T-cell (primary cell): ENCODE measurements at regions not wholly inside any gene's neighbourhood (a gene's known extent, or its start where the extent isn't known, plus 50 kb on each side); places are given as distances from the start of the nearest gene placed in this dataset.

Experiments
- ATAC-seq, 4 experiments: fragments of 200-7000 bp in 3 of 4; fragments of 150-1000 bp in 1 of 4; cut with Tn5 transposase; replicated peaks in 1 of 4; 1 replicate in 3 of 4; 2 replicates in 1 of 4; pipeline ENCODE4 v1.10.0; 2021; ENCODE audit warnings: moderate library complexity in 3 of 4, mild to moderate bottlenecking in 2 of 4, moderate number of reproducible peaks in 1 of 4
- CTCF ChIA-PET, 2 donors: fragments of 300-600 bp; sonication (Branson Sonifier 250); formaldehyde crosslinking; loops; one replicate each; lab custom pipeline; 2022; ENCODE audit warnings: antibody characterized with exemption in 2 of 2; lab: Charles Lee
- POLR2A ChIA-PET, 2 donors: fragments of 300-600 bp; sonication (Branson Sonifier 250); formaldehyde crosslinking; loops; one replicate each; lab custom pipeline; 2022; ENCODE audit warnings: antibody characterized with exemption in 2 of 2; lab: Charles Lee
- DNase-seq, 35 experiments: peaks; one replicate each; pipeline versions ENCODE4 v3.0.0 to v3.0.0-alpha.2; 2013 to 2023
- H3K27ac ChIP-seq: one replicate; pipeline ENCODE4 v1.5.1; 2013; ENCODE audit warnings: low read length
- H3K27me3 ChIP-seq, 2 experiments: replicated peaks in 1 of 2; 1 replicate in 1 of 2; 2 replicates in 1 of 2; pipeline versions ENCODE4 v1.6.1 to v1.7.0; 2013; ENCODE audit warnings: low read length in 1 of 2, mixed read lengths in 1 of 2; ENCODE audit not compliant: control insufficient read depth in 2 of 2, insufficient read depth in 2 of 2; ENCODE audit errors: extremely low read depth in 1 of 2
- H3K36me3 ChIP-seq, 2 donors: 1 replicate in 1 of 2; 2 replicates in 1 of 2; pipeline versions ENCODE4 v1.6.1 to v1.7.0; 2013; ENCODE audit warnings: low read length in 1 of 2; ENCODE audit not compliant: control insufficient read depth in 2 of 2, insufficient read depth in 1 of 2; ENCODE audit errors: extremely low read depth in 1 of 2
- H3K4me1 ChIP-seq, 2 experiments: 1 replicate in 1 of 2; 2 replicates in 1 of 2; pipeline versions ENCODE4 v1.6.1 to v1.7.0; 2013; ENCODE audit warnings: low read length in 2 of 2, mixed read lengths in 1 of 2; ENCODE audit not compliant: insufficient read depth in 2 of 2, control insufficient read depth in 1 of 2; ENCODE audit errors: extremely low read depth in 1 of 2
- H3K4me3 ChIP-seq, 2 donors: 1 replicate in 1 of 2; 2 replicates in 1 of 2; pipeline versions ENCODE4 v1.5.1 to v1.7.0; 2013; ENCODE audit warnings: mild to moderate bottlenecking in 2 of 2, low read length in 1 of 2, moderate library complexity in 1 of 2; ENCODE audit not compliant: control insufficient read depth in 1 of 2; ENCODE audit errors: extremely low read depth in 1 of 2
- H3K9me3 ChIP-seq: 2 replicates; pipeline ENCODE4 v1.7.0; 2013
- H3K27ac Mint-ChIP-seq, 2 donors: one replicate each; pipeline ENCODE4 v1.8.0; 2020 to 2021; ENCODE audit warnings: mild to moderate bottlenecking in 2 of 2, mixed read lengths in 2 of 2
- H3K27me3 Mint-ChIP-seq, 2 donors: one replicate each; pipeline ENCODE4 v1.8.0; 2021 to 2022; ENCODE audit warnings: mixed read lengths in 2 of 2
- H3K36me3 Mint-ChIP-seq: one replicate; pipeline ENCODE4 v1.8.0; 2021; ENCODE audit warnings: mixed read lengths
- H3K4me1 Mint-ChIP-seq, 3 donors: one replicate each; pipeline ENCODE4 v1.8.0; 2020 to 2022; ENCODE audit warnings: mixed read lengths in 3 of 3, mild to moderate bottlenecking in 1 of 3
- H3K4me3 Mint-ChIP-seq, 3 donors: one replicate each; pipeline ENCODE4 v1.8.0; 2020 to 2022; ENCODE audit warnings: mild to moderate bottlenecking in 3 of 3, mixed read lengths in 3 of 3, moderate library complexity in 3 of 3
- H3K9me3 Mint-ChIP-seq, 3 donors: one replicate each; pipeline ENCODE4 v1.8.0; 2020 to 2022; ENCODE audit warnings: mixed read lengths in 3 of 3
- WGBS: methylation state at CpG from one replicate; pipeline ENCODE4 v1.1.5; 2013; ENCODE audit warnings: missing lambda C conversion rate; ENCODE audit not compliant: insufficient coverage; 5-methylcytosine and 5-hydroxymethylcytosine counted together

DNA sequence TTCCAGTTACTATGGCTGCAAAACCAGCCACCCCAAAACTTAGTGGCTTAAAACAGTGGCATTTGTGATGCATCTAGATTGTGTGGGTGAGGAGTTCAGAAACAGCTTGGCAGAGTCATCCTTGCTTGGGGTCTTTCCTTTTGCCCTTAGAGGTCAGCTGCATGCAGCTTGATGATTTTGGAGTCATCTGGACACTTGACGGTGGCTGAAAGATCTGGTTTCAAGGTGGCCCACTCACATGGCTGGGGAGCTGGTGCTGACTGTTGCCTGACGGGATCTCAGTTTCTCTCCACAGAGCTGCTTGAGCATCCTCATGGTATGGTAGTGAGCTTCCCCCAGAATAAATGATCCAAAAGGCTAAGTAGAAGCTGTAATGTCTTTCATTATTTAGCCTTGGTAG, 191.3 kb upstream of the GALNT17 start:
- no peak for DNase-seq
- H3K27me3 ChIP-seq = no peaks in the 10 kb centered on the region
- Mint-ChIP-seq H3K27ac (no peak overlapping the region), H3K4me3 (no peak overlapping the region), H3K27me3 (peaks cover 0 to 3% of the 10 kb centered on the region in 2 donors), H3K4me1 (peaks cover 0 to 4% (median 0%) of the 10 kb centered on the region in 3 donors), H3K9me3 (peaks cover 2 to 23% (median 20%) of the 10 kb centered on the region in 3 donors), H3K36me3 (no peaks in the 10 kb centered on the region)
- POLR2A ChIA-PET = no interaction called here
- CTCF ChIA-PET = no interaction called here
- no peak for ATAC-seq
- WGBS = 63% methylated on average over 1 of the region's 2 CpGs
- no peaks in the 10 kb centered on the region for H3K9me3 ChIP-seq
- no peaks in the 10 kb centered on the region for H3K4me1 ChIP-seq
- H3K4me3 ChIP-seq = no peak overlapping the region
- H3K27ac ChIP-seq = no peak overlapping the region
- H3K36me3 ChIP-seq = no peaks in the 10 kb centered on the region

DNA sequence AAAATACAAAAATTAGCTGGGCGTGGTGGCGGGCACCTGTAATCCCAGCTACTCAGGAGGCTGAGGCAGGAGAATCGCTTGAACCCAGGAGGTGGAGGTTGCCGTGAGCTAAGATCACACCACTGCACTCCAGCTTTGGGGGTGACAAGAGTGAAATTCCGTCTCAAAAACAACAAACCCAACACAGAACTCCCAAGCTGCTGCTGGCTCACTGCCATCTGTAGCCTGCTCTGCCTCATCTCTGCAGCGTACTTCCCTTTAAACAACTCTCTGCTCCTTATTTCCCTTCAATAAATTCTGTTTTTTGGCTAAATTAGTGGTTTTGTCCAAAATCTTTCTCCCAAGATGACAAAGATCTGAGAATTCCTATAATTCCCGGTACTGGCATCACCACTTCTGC, 189.2 kb upstream of the GALNT17 start:
- POLR2A ChIA-PET = no interaction called here
- 95% methylated on average over 4 of the region's 7 CpGs for WGBS

GRCh38 chr7:70944516-70944915, 187.4 kb upstream of the GALNT17 start:
- CTCF ChIA-PET = no interaction called here
- Mint-ChIP-seq H3K27ac (no peak overlapping the region), H3K4me3 (no peak overlapping the region), H3K9me3 (peaks cover 4 to 23% (median 9%) of the 10 kb centered on the region in 3 donors), H3K36me3 (no peaks in the 10 kb centered on the region), H3K4me1 (peaks cover 0 to 4% (median 0%) of the 10 kb centered on the region in 3 donors), H3K27me3 (no peaks in the 10 kb centered on the region)
- ATAC-seq (no peak), DNase-seq (no peak)
- no peaks in the 10 kb centered on the region for H3K4me1 ChIP-seq
- 75% methylated on average over 4 of the region's 4 CpGs for WGBS
- no peaks in the 10 kb centered on the region for H3K36me3 ChIP-seq
- POLR2A ChIA-PET = no interaction called here
- H3K4me3 ChIP-seq = no peak overlapping the region
- H3K9me3 ChIP-seq = no peaks in the 10 kb centered on the region
- no peaks in the 10 kb centered on the region for H3K27me3 ChIP-seq
- H3K27ac ChIP-seq = no peak overlapping the region

More for the DNA sequence above, 189.2 kb upstream of the GALNT17 start:
- H3K9me3 ChIP-seq = no peaks in the 10 kb centered on the region
- H3K27ac ChIP-seq = no peak overlapping the region
- Mint-ChIP-seq H3K4me3 (no peak overlapping the region), H3K36me3 (no peaks in the 10 kb centered on the region), H3K27ac (no peak overlapping the region), H3K9me3 (peaks cover 4 to 15% (median 15%) of the 10 kb centered on the region in 3 donors), H3K27me3 (no peaks in the 10 kb centered on the region), H3K4me1 (peaks cover 0 to 4% (median 0%) of the 10 kb centered on the region in 3 donors)
- no peaks in the 10 kb centered on the region for H3K36me3 ChIP-seq
- no peaks in the 10 kb centered on the region for H3K4me1 ChIP-seq
- CTCF ChIA-PET = no interaction called here
- DNase-seq (no peak), ATAC-seq (no peak)
- no peaks in the 10 kb centered on the region for H3K27me3 ChIP-seq
- H3K4me3 ChIP-seq = no peak overlapping the region

DNA sequence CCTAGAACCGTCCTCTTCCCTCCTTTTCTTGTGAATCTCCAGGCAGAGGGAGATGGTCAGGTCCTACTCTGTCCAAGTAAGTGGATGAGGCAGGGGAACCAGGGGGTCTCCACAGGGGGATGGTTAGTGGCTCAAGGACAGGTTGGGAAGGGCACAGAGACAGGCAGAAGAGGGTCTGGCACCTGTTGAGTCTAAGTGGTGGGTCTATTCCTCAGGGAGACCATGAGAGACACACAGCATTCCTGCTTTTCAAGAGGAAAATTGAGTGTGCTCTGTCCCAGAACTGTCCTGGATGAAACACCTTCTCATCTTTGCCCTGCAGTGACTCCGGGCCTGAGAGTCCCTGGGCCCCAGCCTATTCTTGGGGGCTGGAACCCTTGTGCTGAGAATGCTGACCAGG, 184.8 kb upstream of the GALNT17 start:
- no peaks in the 10 kb centered on the region for H3K4me1 ChIP-seq
- peaks cover 4 to 28% (median 9%) of the 10 kb centered on the region in 3 donors for H3K9me3 Mint-ChIP-seq
- no peaks in the 10 kb centered on the region for H3K27me3 Mint-ChIP-seq
- no peaks in the 10 kb centered on the region for H3K36me3 ChIP-seq
- H3K4me3 Mint-ChIP-seq = no peak overlapping the region
- H3K4me1 Mint-ChIP-seq = peaks cover 0 to 4% (median 0%) of the 10 kb centered on the region in 3 donors
- POLR2A ChIA-PET = no interaction called here
- no peaks in the 10 kb centered on the region for H3K9me3 ChIP-seq
- DNase-seq (no peak), ATAC-seq (no peak)
- CTCF ChIA-PET = no interaction called here
- H3K27ac Mint-ChIP-seq = no peak overlapping the region
- H3K27me3 ChIP-seq = no peaks in the 10 kb centered on the region
- H3K36me3 Mint-ChIP-seq = no peaks in the 10 kb centered on the region
- no peak overlapping the region for H3K27ac ChIP-seq
- WGBS = 60% methylated on average over 1 of the region's 2 CpGs
- no peak overlapping the region for H3K4me3 ChIP-seq

DNA sequence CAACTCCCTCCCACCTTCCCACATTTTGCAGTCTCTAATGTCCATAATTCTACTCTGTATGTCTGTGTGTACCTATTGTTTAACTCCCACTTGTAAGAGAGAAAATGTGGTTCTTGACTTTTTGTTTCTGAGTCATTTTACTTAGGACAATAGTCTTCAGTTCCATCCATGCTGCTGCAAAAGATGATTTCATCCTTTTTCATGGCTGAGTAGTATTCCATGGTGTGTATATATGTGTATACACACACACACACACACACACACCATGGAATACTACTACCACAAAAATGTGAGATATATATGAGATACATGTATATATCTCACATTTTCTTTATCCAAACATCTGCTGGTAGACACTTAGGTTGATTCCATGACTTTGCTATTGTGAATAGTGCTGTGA, 182.1 kb upstream of the GALNT17 start:
- no peaks in the 10 kb centered on the region for H3K9me3 ChIP-seq
- H3K27me3 Mint-ChIP-seq = no peaks in the 10 kb centered on the region
- no peaks in the 10 kb centered on the region for H3K36me3 Mint-ChIP-seq

DNA sequence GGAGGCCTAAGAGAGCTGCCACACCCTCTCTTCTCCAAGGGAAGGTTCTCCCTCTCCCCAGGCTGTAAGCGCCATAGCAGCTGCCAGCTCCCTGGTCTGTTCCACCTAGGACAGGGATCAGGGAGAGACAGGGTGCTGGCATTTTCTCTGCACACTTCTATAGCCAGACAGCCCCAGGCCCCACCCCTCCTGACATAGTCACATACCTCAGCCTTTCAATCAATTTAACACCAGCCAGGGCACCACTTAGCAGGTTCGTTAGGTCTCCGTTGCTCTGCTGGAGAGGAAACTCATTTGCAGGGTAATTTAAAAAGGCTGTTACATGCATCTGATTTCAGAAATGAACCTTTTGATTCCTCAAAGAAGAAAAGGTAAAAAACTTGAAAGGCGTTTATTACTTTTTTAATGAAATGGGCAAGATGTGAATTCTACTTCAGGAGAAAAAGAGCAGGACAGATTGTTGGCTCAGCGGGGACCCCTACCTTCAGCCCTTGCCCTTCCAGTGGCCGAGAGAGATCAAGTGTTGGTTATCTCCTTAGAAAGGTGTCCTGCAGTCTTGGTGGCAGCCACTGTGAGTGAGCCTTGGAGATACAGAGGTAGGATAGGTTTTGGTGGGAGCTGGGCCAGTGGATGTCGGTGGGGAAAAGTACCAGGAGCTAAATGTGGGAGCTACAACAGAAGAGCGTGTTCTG, 180.5 kb upstream of the GALNT17 start:
- H3K36me3 ChIP-seq = no peaks in the 10 kb centered on the region
- WGBS = 73% methylated on average over 6 of the region's 8 CpGs
- Mint-ChIP-seq H3K27me3 (no peaks in the 10 kb centered on the region), H3K4me3 (no peak overlapping the region), H3K9me3 (peaks cover 2 to 20% (median 7%) of the 10 kb centered on the region in 3 donors), H3K36me3 (no peaks in the 10 kb centered on the region), H3K4me1 (no peaks in the 10 kb centered on the region), H3K27ac (no peak overlapping the region)
- no peaks in the 10 kb centered on the region for H3K27me3 ChIP-seq
- CTCF ChIA-PET = no interaction called here
- H3K4me1 ChIP-seq = no peaks in the 10 kb centered on the region
- no peak for ATAC-seq
- H3K9me3 ChIP-seq = no peaks in the 10 kb centered on the region
- H3K4me3 ChIP-seq = no peak overlapping the region
- DNase-seq = no peak
- no peak overlapping the region for H3K27ac ChIP-seq
- POLR2A ChIA-PET = no interaction called here

More for the DNA sequence above, 182.1 kb upstream of the GALNT17 start:
- ATAC-seq = no peak
- POLR2A ChIA-PET = no interaction called here
- Mint-ChIP-seq H3K4me1 (no peaks in the 10 kb centered on the region), H3K27ac (no peak overlapping the region), H3K9me3 (peaks cover 4 to 22% (median 9%) of the 10 kb centered on the region in 3 donors), H3K4me3 (no peak overlapping the region)
- DNase-seq = no peak
- H3K27me3 ChIP-seq = no peaks in the 10 kb centered on the region
- H3K27ac ChIP-seq = no peak overlapping the region
- no peaks in the 10 kb centered on the region for H3K4me1 ChIP-seq
- no peak overlapping the region for H3K4me3 ChIP-seq
- CTCF ChIA-PET = interaction anchor here in 1 of 2 donors (0.5 kb wide), 1 partner anchor 1389 kb away, joined by 3 read pairs; no protein-coding TSS in a partner anchor
- no peaks in the 10 kb centered on the region for H3K36me3 ChIP-seq
